ENCODE measurements at regions not wholly inside any gene's neighbourhood (a gene's known extent, or its start where the extent isn't known, plus 50 kb on each side); places are given as distances from the start of the nearest gene placed in this dataset.

- Histone ChIP-seq H3K9ac (ENCODE audit: low read depth, low read length) (no peak overlapping the region), H3K27me3 (ENCODE audit: control insufficient read depth, insufficient read depth, low read length) (peaks cover 10% of the 10 kb centered on the region), H3K4me3 (ENCODE audit: low read length) (no peak overlapping the region), H3K36me3 (ENCODE audit: insufficient read depth, low read length) (no peaks in the 10 kb centered on the region), H3K9me3 (replicated peaks; ENCODE audit: low read length) (no peaks in the 10 kb centered on the region), H3K4me1 (ENCODE audit: control insufficient read depth, insufficient read depth, low read length) (no peaks in the 10 kb centered on the region), H3K4me2 (ENCODE audit: low read length) (no peak overlapping the region)
Measured at GRCh38 chr16:48001324-48001895, 154.4 kb downstream of the ABCC12 start.

- no peaks in the 10 kb centered on the region for H3K36me3 ChIP-seq (ENCODE audit: insufficient read depth, low read length)
Measured at GRCh38 chr16:48000622-48001021, 155.2 kb downstream of the ABCC12 start.

GRCh38 chr16:47999595-47999994 lies 156.2 kb downstream of the ABCC12 start:
- Histone ChIP-seq H3K4me2 (ENCODE audit: low read length) (no peak overlapping the region), H3K9me3 (replicated peaks; ENCODE audit: low read length) (no peaks in the 10 kb centered on the region), H3K9ac (ENCODE audit: low read depth, low read length) (no peak overlapping the region)

More at GRCh38 chr16:48000622-48001021, 155.2 kb downstream of the ABCC12 start:
- H3K9ac ChIP-seq (ENCODE audit: low read depth, low read length) = no peak overlapping the region
- no peaks in the 10 kb centered on the region for H3K4me1 ChIP-seq (ENCODE audit: control insufficient read depth, insufficient read depth, low read length)
- H3K4me3 ChIP-seq (ENCODE audit: low read length) = no peak overlapping the region
- H3K27me3 ChIP-seq (ENCODE audit: control insufficient read depth, insufficient read depth, low read length) = peaks cover 10% of the 10 kb centered on the region
- H3K4me2 ChIP-seq (ENCODE audit: low read length) = no peak overlapping the region
- no peaks in the 10 kb centered on the region for H3K9me3 ChIP-seq (replicated peaks; ENCODE audit: low read length)

GRCh38 chr16:47995354-47995753 lies 160.4 kb downstream of the ABCC12 start:
- Histone ChIP-seq H3K9ac (ENCODE audit: low read depth, low read length) (no peak overlapping the region), H3K4me1 (ENCODE audit: control insufficient read depth, insufficient read depth, low read length) (no peaks in the 10 kb centered on the region), H3K36me3 (ENCODE audit: insufficient read depth, low read length) (no peaks in the 10 kb centered on the region), H3K27me3 (ENCODE audit: control insufficient read depth, insufficient read depth, low read length) (peaks cover 6% of the 10 kb centered on the region), H3K4me3 (ENCODE audit: low read length) (no peak overlapping the region), H3K9me3 (replicated peaks; ENCODE audit: low read length) (no peaks in the 10 kb centered on the region), H3K4me2 (ENCODE audit: low read length) (no peak overlapping the region)

More at GRCh38 chr16:47999595-47999994, 156.2 kb downstream of the ABCC12 start:
- peaks cover 10% of the 10 kb centered on the region for H3K27me3 ChIP-seq (ENCODE audit: control insufficient read depth, insufficient read depth, low read length)
- no peaks in the 10 kb centered on the region for H3K36me3 ChIP-seq (ENCODE audit: insufficient read depth, low read length)
- H3K4me1 ChIP-seq (ENCODE audit: control insufficient read depth, insufficient read depth, low read length) = no peaks in the 10 kb centered on the region
- H3K4me3 ChIP-seq (ENCODE audit: low read length) = no peak overlapping the region

GRCh38 chr16:47991491-47991890 lies 164.3 kb downstream of the ABCC12 start:
- H3K4me3 ChIP-seq (ENCODE audit: low read length) = no peak overlapping the region
- no peaks in the 10 kb centered on the region for H3K36me3 ChIP-seq (ENCODE audit: insufficient read depth, low read length)
- H3K9me3 ChIP-seq (replicated peaks; ENCODE audit: low read length) = no peaks in the 10 kb centered on the region
- no peak overlapping the region for H3K4me2 ChIP-seq (ENCODE audit: low read length)
- no peaks in the 10 kb centered on the region for H3K4me1 ChIP-seq (ENCODE audit: control insufficient read depth, insufficient read depth, low read length)
- peaks cover 6% of the 10 kb centered on the region for H3K27me3 ChIP-seq (ENCODE audit: control insufficient read depth, insufficient read depth, low read length)
- no peak overlapping the region for H3K9ac ChIP-seq (ENCODE audit: low read depth, low read length)

- Histone ChIP-seq H3K27me3 (ENCODE audit: control insufficient read depth, insufficient read depth, low read length) (peaks cover 6% of the 10 kb centered on the region), H3K4me3 (ENCODE audit: low read length) (no peak overlapping the region), H3K9me3 (replicated peaks; ENCODE audit: low read length) (no peaks in the 10 kb centered on the region), H3K4me2 (ENCODE audit: low read length) (no peak overlapping the region), H3K9ac (ENCODE audit: low read depth, low read length) (no peak overlapping the region), H3K4me1 (ENCODE audit: control insufficient read depth, insufficient read depth, low read length) (no peaks in the 10 kb centered on the region), H3K36me3 (ENCODE audit: insufficient read depth, low read length) (no peaks in the 10 kb centered on the region)
Measured at GRCh38 chr16:47990676-47991075, 165.1 kb downstream of the ABCC12 start.

GRCh38 chr16:47987136-47987535 lies 168.7 kb downstream of the ABCC12 start:
- H3K36me3 ChIP-seq (ENCODE audit: insufficient read depth, low read length) = no peaks in the 10 kb centered on the region
- no peak overlapping the region for H3K9ac ChIP-seq (ENCODE audit: low read depth, low read length)
- no peak overlapping the region for H3K4me2 ChIP-seq (ENCODE audit: low read length)
- no peaks in the 10 kb centered on the region for H3K4me1 ChIP-seq (ENCODE audit: control insufficient read depth, insufficient read depth, low read length)
- no peaks in the 10 kb centered on the region for H3K9me3 ChIP-seq (replicated peaks; ENCODE audit: low read length)
- H3K4me3 ChIP-seq (ENCODE audit: low read length) = no peak overlapping the region
- H3K27me3 ChIP-seq (ENCODE audit: control insufficient read depth, insufficient read depth, low read length) = no peaks in the 10 kb centered on the region

GRCh38 chr16:47986031-47986430 lies 169.8 kb downstream of the ABCC12 start:
- H3K4me1 ChIP-seq (ENCODE audit: control insufficient read depth, insufficient read depth, low read length) = no peaks in the 10 kb centered on the region
- H3K9me3 ChIP-seq (replicated peaks; ENCODE audit: low read length) = no peaks in the 10 kb centered on the region
- no peaks in the 10 kb centered on the region for H3K36me3 ChIP-seq (ENCODE audit: insufficient read depth, low read length)
- H3K9ac ChIP-seq (ENCODE audit: low read depth, low read length) = no peak overlapping the region
- H3K4me2 ChIP-seq (ENCODE audit: low read length) = no peak overlapping the region
- H3K27me3 ChIP-seq (ENCODE audit: control insufficient read depth, insufficient read depth, low read length) = no peaks in the 10 kb centered on the region
- no peak overlapping the region for H3K4me3 ChIP-seq (ENCODE audit: low read length)

GRCh38 chr16:47984669-47985068 lies 171.1 kb downstream of the ABCC12 start:
- Histone ChIP-seq H3K4me3 (ENCODE audit: low read length) (no peak overlapping the region), H3K36me3 (ENCODE audit: insufficient read depth, low read length) (no peaks in the 10 kb centered on the region), H3K4me1 (ENCODE audit: control insufficient read depth, insufficient read depth, low read length) (no peaks in the 10 kb centered on the region), H3K27me3 (ENCODE audit: control insufficient read depth, insufficient read depth, low read length) (peaks cover 10% of the 10 kb centered on the region), H3K9ac (ENCODE audit: low read depth, low read length) (no peak overlapping the region), H3K4me2 (ENCODE audit: low read length) (no peak overlapping the region), H3K9me3 (replicated peaks; ENCODE audit: low read length) (no peaks in the 10 kb centered on the region)

GRCh38 chr16:47983999-47984580 lies 171.7 kb downstream of the ABCC12 start:
- Histone ChIP-seq H3K27me3 (ENCODE audit: control insufficient read depth, insufficient read depth, low read length) (peaks cover 15% of the 10 kb centered on the region), H3K36me3 (ENCODE audit: insufficient read depth, low read length) (no peaks in the 10 kb centered on the region), H3K9ac (ENCODE audit: low read depth, low read length) (no peak overlapping the region), H3K9me3 (replicated peaks; ENCODE audit: low read length) (no peaks in the 10 kb centered on the region), H3K4me1 (ENCODE audit: control insufficient read depth, insufficient read depth, low read length) (no peaks in the 10 kb centered on the region), H3K4me3 (ENCODE audit: low read length) (no peak overlapping the region), H3K4me2 (ENCODE audit: low read length) (no peak overlapping the region)

- H3K9ac ChIP-seq (ENCODE audit: low read depth, low read length) = no peak overlapping the region
- no peak overlapping the region for H3K4me3 ChIP-seq (ENCODE audit: low read length)
- no peaks in the 10 kb centered on the region for H3K4me1 ChIP-seq (ENCODE audit: control insufficient read depth, insufficient read depth, low read length)
Measured at GRCh38 chr16:47980212-47980611, 175.6 kb downstream of the ABCC12 start.

GRCh38 chr16:47979616-47980182 lies 176.1 kb downstream of the ABCC12 start:
- Histone ChIP-seq H3K4me3 (ENCODE audit: low read length) (no peak overlapping the region), H3K27me3 (ENCODE audit: control insufficient read depth, insufficient read depth, low read length) (peaks cover 22% of the 10 kb centered on the region), H3K9me3 (replicated peaks; ENCODE audit: low read length) (no peaks in the 10 kb centered on the region), H3K4me1 (ENCODE audit: control insufficient read depth, insufficient read depth, low read length) (no peaks in the 10 kb centered on the region), H3K4me2 (ENCODE audit: low read length) (no peak overlapping the region), H3K36me3 (ENCODE audit: insufficient read depth, low read length) (no peaks in the 10 kb centered on the region), H3K9ac (ENCODE audit: low read depth, low read length) (no peak overlapping the region)

More at GRCh38 chr16:47980212-47980611, 175.6 kb downstream of the ABCC12 start:
- no peaks in the 10 kb centered on the region for H3K36me3 ChIP-seq (ENCODE audit: insufficient read depth, low read length)
- H3K4me2 ChIP-seq (ENCODE audit: low read length) = no peak overlapping the region
- H3K27me3 ChIP-seq (ENCODE audit: control insufficient read depth, insufficient read depth, low read length) = peaks cover 22% of the 10 kb centered on the region
- H3K9me3 ChIP-seq (replicated peaks; ENCODE audit: low read length) = no peaks in the 10 kb centered on the region

All from skeletal muscle satellite cell (primary cell).